GM12878 (cell line): ENCODE measurements at regions not wholly inside any gene's neighbourhood (a gene's known extent, or its start where the extent isn't known, plus 50 kb on each side); places are given as distances from the start of the nearest gene placed in this dataset.

ENCODE experiments used
- ATAC-seq: fragments of 200-7000 bp; cut with Tn5 transposase; 3 replicates; pipeline ENCODE4 v1.9.1; 2020; ENCODE audit warnings: mild to moderate bottlenecking, moderate library complexity
- BruUV-seq: library from RNA; stranded (reverse); fragments of 400-500 nt; replicated peaks from 2 replicates; lab custom pipeline; 2021; lab: Mats Ljungman, UMichigan
- CTCF ChIA-PET: fragments of 300-600 bp; sonication (Branson Sonifier 250); formaldehyde crosslinking; extraction: SDS; loops from one replicate; lab custom pipeline; 2021; ENCODE audit warnings: inconsistent platforms; lab: Yijun Ruan, JAX
- POLR2A ChIA-PET: fragments of 350-600 bp; formaldehyde crosslinking; extraction: SDS; loops from one replicate; lab custom pipeline; 2021; ENCODE audit warnings: inconsistent platforms; lab: Charles Lee
- RAD21 ChIA-PET: fragments of 300-600 bp; sonication (Branson Sonifier 250); formaldehyde crosslinking; loops from one replicate; lab custom pipeline; 2023; ENCODE audit warnings: antibody characterized with exemption; ENCODE audit not compliant: unreplicated experiment; lab: Charles Lee
- SMC1A ChIA-PET: fragments of 300-600 bp; sonication (Branson Sonifier 250); formaldehyde crosslinking; loops from one replicate; lab custom pipeline; 2023; ENCODE audit not compliant: unreplicated experiment, uncharacterized antibody; lab: Charles Lee
- DNase-seq: peaks from one replicate; pipeline ENCODE4 v3.0.0-alpha.2; 2011; ENCODE audit warnings: low read depth, low spot score
- FAIRE-seq: peaks from 3 replicates; lab custom pipeline; 2011; peaks lifted over from hg19 to GRCh38; lab: Jason Lieb, UNC
- H2AFZ ChIP-seq: 2 replicates; pipeline ENCODE4 v1.6.0; 2011; ENCODE audit warnings: low read depth, low read length, control low read depth; ENCODE audit not compliant: control insufficient read depth
- H3K27ac ChIP-seq: 2 replicates; pipeline ENCODE4 v1.5.1; 2011; ENCODE audit warnings: control low read depth; ENCODE audit not compliant: control insufficient read depth, insufficient read depth
- H3K27me3 ChIP-seq, 2 experiments: replicated peaks in 1 of 2; 2 replicates each; pipeline versions ENCODE4 v1.6.0 to v1.6.1; 2011; ENCODE audit warnings: low read length in 1 of 2; ENCODE audit not compliant: control insufficient read depth in 2 of 2, insufficient read depth in 2 of 2
- H3K36me3 ChIP-seq, 2 experiments: 2 replicates each; pipeline ENCODE4 v1.5.1; 2011; ENCODE audit warnings: low read length in 1 of 2; ENCODE audit not compliant: control insufficient read depth in 2 of 2, insufficient read depth in 2 of 2
- H3K4me1 ChIP-seq: 2 replicates; pipeline ENCODE4 v1.6.1; 2011; ENCODE audit warnings: mild to moderate bottlenecking, low read length, moderate library complexity, mixed read lengths; ENCODE audit not compliant: control insufficient read depth, insufficient read depth
- H3K4me2 ChIP-seq: 2 replicates; pipeline ENCODE4 v1.6.0; 2011; ENCODE audit warnings: control low read depth; ENCODE audit not compliant: control insufficient read depth, insufficient read depth
- H3K4me3 ChIP-seq: fragments of 200-600 bp; sonication (generic); 2 replicates; pipeline ENCODE4 v1.5.1; 2016
- H3K79me2 ChIP-seq: 2 replicates; pipeline ENCODE4 v1.6.0; 2011; ENCODE audit warnings: low read length; ENCODE audit not compliant: control insufficient read depth, insufficient read depth
- H3K9ac ChIP-seq: 2 replicates; pipeline ENCODE4 v1.8.0; 2011; ENCODE audit warnings: low read length, control low read depth, mixed read lengths; ENCODE audit not compliant: control insufficient read depth, insufficient read depth
- H3K9me3 ChIP-seq: replicated peaks from 3 replicates; pipeline ENCODE4 v1.5.1; 2011; ENCODE audit warnings: mild to moderate bottlenecking, low read length; ENCODE audit not compliant: control insufficient read depth, insufficient read depth
- H4K20me1 ChIP-seq: 2 replicates; pipeline ENCODE4 v1.6.0; 2011; ENCODE audit not compliant: control insufficient read depth, insufficient read depth
- ASH2L ChIP-seq: fragments of 300-600, 200-600 bp; sonication (generic); IDR thresholded peaks from 2 replicates; pipeline ENCODE4 v1.6.1; 2017; ENCODE audit warnings: low read depth, mild to moderate bottlenecking, borderline replicate concordance
- ATF3 ChIP-seq: IDR thresholded peaks from 2 replicates; pipeline ENCODE4 v1.6.1; 2011; ENCODE audit warnings: low read depth, mild to moderate bottlenecking, low read length, moderate library complexity, borderline replicate concordance; ENCODE audit errors: extremely low read depth
- BMI1 ChIP-seq: fragments of 450-650 bp; IDR thresholded peaks from 2 replicates; pipeline ENCODE4 v1.6.1; 2016; ENCODE audit warnings: mild to moderate bottlenecking, moderate library complexity, borderline replicate concordance
- CREM ChIP-seq: IDR thresholded peaks from 2 replicates; pipeline ENCODE4 v1.6.1; 2014; ENCODE audit warnings: antibody characterized with exemption, low read depth
- CTCF ChIP-seq, 3 experiments: IDR thresholded peaks in 2 of 3; conservative IDR thresholded peaks in 1 of 3; 2 replicates each; pipeline ENCODE4 v1.5.1; 2011; ENCODE audit warnings: low read depth in 3 of 3, low read length in 3 of 3, mild to moderate bottlenecking in 3 of 3, control low read depth in 2 of 3, moderate library complexity in 2 of 3, inconsistent platforms in 1 of 3, mixed read lengths in 1 of 3; ENCODE audit not compliant: control insufficient read depth in 2 of 3, insufficient read depth in 1 of 3; ENCODE audit errors: extremely low read depth in 1 of 3
- EED ChIP-seq: sonication (generic); IDR thresholded peaks from 2 replicates; pipeline ENCODE4 v1.6.1; 2016; ENCODE audit warnings: antibody characterized with exemption, low read depth
- ELK1 ChIP-seq: IDR thresholded peaks from 2 replicates; pipeline ENCODE4 v1.6.1; 2012; ENCODE audit warnings: low read depth, low read length, improper control_type of control experiment
- FOS ChIP-seq: IDR thresholded peaks from 3 replicates; pipeline ENCODE4 v1.6.1; 2011; ENCODE audit warnings: borderline replicate concordance; ENCODE audit not compliant: insufficient read length; ENCODE audit errors: extremely low read depth
- FOXM1 ChIP-seq: IDR thresholded peaks from 2 replicates; pipeline ENCODE4 v1.6.1; 2012; ENCODE audit warnings: low read depth, mild to moderate bottlenecking, inconsistent platforms, low read length, moderate library complexity
- HDAC6 ChIP-seq: fragments of 200-600 bp; sonication (generic); IDR thresholded peaks from one replicate; pipeline ENCODE4 v1.8.0; 2017; ENCODE audit warnings: antibody characterized with exemption; ENCODE audit not compliant: unreplicated experiment
- KDM1A ChIP-seq: fragments of 200-600 bp; sonication (generic); IDR thresholded peaks from 2 replicates; pipeline ENCODE4 v1.6.1; 2016; ENCODE audit warnings: borderline replicate concordance
- MYB ChIP-seq: fragments of 150-350 bp; IDR thresholded peaks from 2 replicates; pipeline ENCODE4 v1.6.1; 2014; ENCODE audit warnings: mild to moderate bottlenecking, low read depth, low read length, borderline replicate concordance
- NBN ChIP-seq: fragments of 450-650 bp; IDR thresholded peaks from 2 replicates; pipeline ENCODE4 v1.6.1; 2016
- NKRF ChIP-seq: fragments of 450-650 bp; conservative IDR thresholded peaks from 2 replicates; pipeline ENCODE4 v1.6.1; 2017; ENCODE audit warnings: mild to moderate bottlenecking, moderate library complexity
- NR2C2 ChIP-seq: IDR thresholded peaks from 2 replicates; pipeline ENCODE4 v1.6.1; 2011; ENCODE audit warnings: borderline replicate concordance, low read depth; ENCODE audit not compliant: control insufficient read depth, insufficient read length
- SREBF1 ChIP-seq: IDR thresholded peaks from 2 replicates; pipeline ENCODE4 v1.6.1; 2012; ENCODE audit warnings: mild to moderate bottlenecking, low read length
- ZNF274 ChIP-seq: IDR thresholded peaks from one replicate; pipeline ENCODE4 v1.8.0; 2011; ENCODE audit not compliant: insufficient read length, insufficient read depth
- ZNF622 ChIP-seq: fragments of 450-650 bp; IDR thresholded peaks from 2 replicates; pipeline ENCODE4 v1.6.1; 2017; ENCODE audit warnings: mild to moderate bottlenecking, inconsistent platforms
- ZZZ3 ChIP-seq: IDR thresholded peaks from 2 replicates; pipeline ENCODE4 v1.6.1; 2011; ENCODE audit warnings: low read depth; ENCODE audit not compliant: control insufficient read depth, insufficient read length
- WGBS: methylation state at CpG from one replicate; pipeline ENCODE4 v1.1.6; 2016; ENCODE audit warnings: low lambda C conversion rate; ENCODE audit not compliant: insufficient replicate concordance, insufficient coverage; ENCODE audit errors: missing lambda C conversion rate; 5-methylcytosine and 5-hydroxymethylcytosine counted together
- in situ Hi-C: fragments of 300-500 bp; cut with MboI; formaldehyde crosslinking; loops from 9 replicates; pipeline ENCODE4 v1.14.3; 2018; ENCODE audit warnings: mixed read lengths
- intact Hi-C: fragments of 100-400 bp; cut with micrococcal nuclease; formaldehyde crosslinking; loops from one replicate; pipeline ENCODE4 v1.14.2; 2022; ENCODE audit not compliant: unreplicated experiment

- no TSS peak for BruUV-seq
- RAD21 ChIA-PET: no interaction called here
- ATAC-seq (no peak), FAIRE-seq (no peak), DNase-seq (no peak)
- H3K27ac ChIP-seq: no peak overlapping the region
- H2AFZ ChIP-seq: no peak overlapping the region
- intact Hi-C loops (no loop called here), in situ Hi-C loops (no loop called here)
- H3K4me3 ChIP-seq: no peak overlapping the region
- no peaks in the 10 kb centered on the region for H3K9me3 ChIP-seq
- H3K4me1 ChIP-seq: no peaks in the 10 kb centered on the region
- TF ChIP-seq CREM (no peak), FOXM1 (no peak), BMI1 (no peak), ASH2L (no peak), CTCF (IDR thresholded peaks at IDR 0.05 in 2 of 3, conservative IDR thresholded peaks at IDR 0.05 in 1 of 3; ENCODE audit: control insufficient read depth in 2 of 3, extremely low read depth in 1 of 3, insufficient read depth in 1 of 3, low read depth in 3 of 3, low read length in 3 of 3) (no peak), MYB (no peak), ATF3 (no peak), FOS (no peak), KDM1A (no peak), ZNF274 (no peak), SREBF1 (no peak), EED (no peak), NR2C2 (no peak), HDAC6 (no peak), ELK1 (no peak), ZNF622 (no peak), NKRF (no peak), ZZZ3 (no peak), NBN (no peak)
- no peaks in the 10 kb centered on the region for H3K79me2 ChIP-seq
- no peaks in the 10 kb centered on the region for H4K20me1 ChIP-seq
- CTCF ChIA-PET: no interaction called here
- no peak overlapping the region for H3K4me2 ChIP-seq
- 72% methylated on average over 4 of the region's 4 CpGs for WGBS
- POLR2A ChIA-PET: no interaction called here
- SMC1A ChIA-PET: no interaction called here
- H3K9ac ChIP-seq: no peak overlapping the region
- H3K36me3 ChIP-seq: no peaks in the 10 kb centered on the region
- no peaks in the 10 kb centered on the region for H3K27me3 ChIP-seq
Observed at GRCh38 chr21:20802201-20802600, 196.0 kb upstream of the NCAM2 start.
